Spleen (tissue), 11 donors: ENCODE measurements at regions not wholly inside any gene's neighbourhood (a gene's known extent, or its start where the extent isn't known, plus 50 kb on each side); places are given as distances from the start of the nearest gene placed in this dataset.

ENCODE experiments used
- DNase-seq: peaks from one replicate; pipeline ENCODE4 v3.0.0-alpha.2; 2020
- H3K27ac ChIP-seq, 8 donors: fragments of 200-600 bp; sonication (generic) in 7 of 8; 1 replicate in 4 of 8; 2 replicates in 4 of 8; pipeline versions ENCODE4 v1.5.0 to v1.8.0; 2016 to 2021; ENCODE audit warnings: inconsistent platforms in 4 of 8, mild to moderate bottlenecking in 4 of 8, moderate library complexity in 1 of 8
- H3K27me3 ChIP-seq, 7 donors: fragments of 200-600 bp; sonication (generic) in 6 of 7; replicated peaks in 1 of 7; 1 replicate in 4 of 7; 2 replicates in 3 of 7; pipeline versions ENCODE4 v1.5.0 to v1.8.0; 2016 to 2021; ENCODE audit warnings: inconsistent platforms in 3 of 7, mild to moderate bottlenecking in 1 of 7
- H3K36me3 ChIP-seq, 6 donors: fragments of 200-600 bp; sonication (generic) in 5 of 6; 1 replicate in 4 of 6; 2 replicates in 2 of 6; pipeline versions ENCODE4 v1.5.0 to v1.8.0; 2016 to 2021; ENCODE audit warnings: inconsistent platforms in 2 of 6
- H3K4me1 ChIP-seq, 6 donors: fragments of 200-600 bp; sonication (generic) in 5 of 6; 1 replicate in 3 of 6; 2 replicates in 3 of 6; pipeline versions ENCODE4 v1.5.0 to v1.8.0; 2016 to 2021; ENCODE audit warnings: inconsistent platforms in 3 of 6
- H3K4me3 ChIP-seq, 8 donors: fragments of 200-600 bp; sonication (generic) in 7 of 8; 1 replicate in 4 of 8; 2 replicates in 4 of 8; pipeline versions ENCODE4 v1.5.0 to v1.8.0; 2016 to 2021; ENCODE audit warnings: inconsistent platforms in 4 of 8, mild to moderate bottlenecking in 4 of 8, moderate library complexity in 2 of 8
- H3K9me3 ChIP-seq, 8 donors: fragments of 200-600 bp; sonication (generic) in 7 of 8; 1 replicate in 4 of 8; 2 replicates in 4 of 8; pipeline versions ENCODE4 v1.5.0 to v1.8.0; 2016 to 2021; ENCODE audit warnings: inconsistent platforms in 4 of 8
- POLR2A ChIP-seq, 3 donors: fragments of 450-650 bp; IDR thresholded peaks; one replicate each; pipeline ENCODE4 v1.5.1; 2017; ENCODE audit warnings: antibody characterized with exemption in 3 of 3, mild to moderate bottlenecking in 1 of 3
- POLR2AphosphoS5 ChIP-seq, 3 donors: sonication (generic); formaldehyde crosslinking; IDR thresholded peaks; one replicate each; pipeline ENCODE4 v1.5.1; 2017; ENCODE audit warnings: antibody characterized with exemption in 3 of 3
- WGBS, 5 donors: extraction: QIAGEN DNeasy Blood & Tissue Kit in 3 of 5; methylation state at CpG; one replicate each; pipeline versions ENCODE4 v1.1.5 to v1.1.7; 2013 to 2018; 5-methylcytosine and 5-hydroxymethylcytosine counted together
- intact Hi-C: fragments of 100-400 bp; cut with DNase I; formaldehyde crosslinking; loops from one replicate; pipeline ENCODE4 v1.15.0; 2023; ENCODE audit warnings: low total_unique reads
- TF ChIP-seq, protein P1 (sequence below), 11 experiments: fragments of 200-600 bp in 7 of 11; fragments of 450-650 bp in 4 of 11; sonication (generic) in 4 of 11; IDR thresholded peaks in 8 of 11; conservative IDR thresholded peaks in 3 of 11; 1 replicate in 7 of 11; 2 replicates in 4 of 11; pipeline versions ENCODE4 v1.4.0 to v1.8.0; 2016 to 2021; ENCODE audit warnings: antibody characterized with exemption in 11 of 11, inconsistent platforms in 4 of 11, mild to moderate bottlenecking in 1 of 11
- donor health status: healthy with polysubstance abuse.
- donor health status: DM: no; HTN: no; CAD: no; lungs with moderate emphysema.
- donor health status: DM: no; HTN: no; CAD: no.
- donor health status: Bipolar disorder and iron deficiency.
- donor health status: healthy.
- donor health status: DM: no; HTN: no; CAD: no.
- donor health status: DM: yes; HTN: yes; CAD: no.

- H3K4me1 ChIP-seq: no peaks in the 10 kb centered on the region
- H3K27me3 ChIP-seq: no peaks in the 10 kb centered on the region
- no peaks in the 10 kb centered on the region for H3K9me3 ChIP-seq
- intact Hi-C loops: no loop called here
- no peaks in the 10 kb centered on the region for H3K36me3 ChIP-seq
- no peak overlapping the region for H3K4me3 ChIP-seq
- WGBS, 5 donors: 94 to 100% (median 96%) methylated on average over 2 of the region's 2 CpGs
- TF ChIP-seq POLR2AphosphoS5 (IDR thresholded peaks at IDR 0.05) (no peak), POLR2A (IDR thresholded peaks at IDR 0.05) (no peak)
- TF ChIP-seq, protein P1, sequence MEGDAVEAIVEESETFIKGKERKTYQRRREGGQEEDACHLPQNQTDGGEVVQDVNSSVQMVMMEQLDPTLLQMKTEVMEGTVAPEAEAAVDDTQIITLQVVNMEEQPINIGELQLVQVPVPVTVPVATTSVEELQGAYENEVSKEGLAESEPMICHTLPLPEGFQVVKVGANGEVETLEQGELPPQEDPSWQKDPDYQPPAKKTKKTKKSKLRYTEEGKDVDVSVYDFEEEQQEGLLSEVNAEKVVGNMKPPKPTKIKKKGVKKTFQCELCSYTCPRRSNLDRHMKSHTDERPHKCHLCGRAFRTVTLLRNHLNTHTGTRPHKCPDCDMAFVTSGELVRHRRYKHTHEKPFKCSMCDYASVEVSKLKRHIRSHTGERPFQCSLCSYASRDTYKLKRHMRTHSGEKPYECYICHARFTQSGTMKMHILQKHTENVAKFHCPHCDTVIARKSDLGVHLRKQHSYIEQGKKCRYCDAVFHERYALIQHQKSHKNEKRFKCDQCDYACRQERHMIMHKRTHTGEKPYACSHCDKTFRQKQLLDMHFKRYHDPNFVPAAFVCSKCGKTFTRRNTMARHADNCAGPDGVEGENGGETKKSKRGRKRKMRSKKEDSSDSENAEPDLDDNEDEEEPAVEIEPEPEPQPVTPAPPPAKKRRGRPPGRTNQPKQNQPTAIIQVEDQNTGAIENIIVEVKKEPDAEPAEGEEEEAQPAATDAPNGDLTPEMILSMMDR (IDR thresholded peaks at IDR 0.05 in 8 of 11, conservative IDR thresholded peaks at IDR 0.05 in 3 of 11): no peak
- no peak for DNase-seq
- no peak overlapping the region for H3K27ac ChIP-seq
These were observed 222.2 kb upstream of the SERP2 start for GRCh38 chr13:44151474-44151873.

DNA sequence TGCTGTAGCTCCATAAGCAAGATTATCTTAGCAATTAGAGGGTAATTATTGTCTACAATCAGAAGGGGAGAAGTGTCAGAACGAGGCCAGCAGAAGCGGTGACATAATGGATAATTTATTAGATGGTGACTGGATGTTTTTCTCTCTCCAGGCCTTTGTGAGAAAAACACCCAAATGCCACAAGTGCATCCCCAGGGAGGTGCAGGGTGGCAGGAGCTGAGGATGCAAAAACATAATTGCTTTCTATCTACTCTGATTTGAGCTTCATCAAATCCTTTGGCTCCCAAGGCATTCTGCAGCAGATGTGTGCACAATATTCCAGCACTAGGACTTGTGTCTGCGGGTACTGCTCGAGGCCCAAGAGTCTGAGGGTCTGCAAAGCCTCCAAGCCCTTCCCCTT is 220.1 kb upstream of the SERP2 start:
- Histone ChIP-seq H3K4me3 (no peak overlapping the region), H3K9me3 (no peaks in the 10 kb centered on the region), H3K27ac (no peak overlapping the region), H3K36me3 (no peaks in the 10 kb centered on the region), H3K4me1 (no peaks in the 10 kb centered on the region), H3K27me3 (no peaks in the 10 kb centered on the region)
- no peak for TF ChIP-seq POLR2A (IDR thresholded peaks at IDR 0.05)
- TF ChIP-seq, protein P1 (IDR thresholded peaks at IDR 0.05 in 8 of 11, conservative IDR thresholded peaks at IDR 0.05 in 3 of 11): no peak
- no peak for TF ChIP-seq POLR2AphosphoS5 (IDR thresholded peaks at IDR 0.05)
- intact Hi-C loops: no loop called here
- WGBS, 5 donors: 82 to 97% (median 88%) methylated on average over 4 of the region's 4 CpGs
- no peak for DNase-seq

DNA sequence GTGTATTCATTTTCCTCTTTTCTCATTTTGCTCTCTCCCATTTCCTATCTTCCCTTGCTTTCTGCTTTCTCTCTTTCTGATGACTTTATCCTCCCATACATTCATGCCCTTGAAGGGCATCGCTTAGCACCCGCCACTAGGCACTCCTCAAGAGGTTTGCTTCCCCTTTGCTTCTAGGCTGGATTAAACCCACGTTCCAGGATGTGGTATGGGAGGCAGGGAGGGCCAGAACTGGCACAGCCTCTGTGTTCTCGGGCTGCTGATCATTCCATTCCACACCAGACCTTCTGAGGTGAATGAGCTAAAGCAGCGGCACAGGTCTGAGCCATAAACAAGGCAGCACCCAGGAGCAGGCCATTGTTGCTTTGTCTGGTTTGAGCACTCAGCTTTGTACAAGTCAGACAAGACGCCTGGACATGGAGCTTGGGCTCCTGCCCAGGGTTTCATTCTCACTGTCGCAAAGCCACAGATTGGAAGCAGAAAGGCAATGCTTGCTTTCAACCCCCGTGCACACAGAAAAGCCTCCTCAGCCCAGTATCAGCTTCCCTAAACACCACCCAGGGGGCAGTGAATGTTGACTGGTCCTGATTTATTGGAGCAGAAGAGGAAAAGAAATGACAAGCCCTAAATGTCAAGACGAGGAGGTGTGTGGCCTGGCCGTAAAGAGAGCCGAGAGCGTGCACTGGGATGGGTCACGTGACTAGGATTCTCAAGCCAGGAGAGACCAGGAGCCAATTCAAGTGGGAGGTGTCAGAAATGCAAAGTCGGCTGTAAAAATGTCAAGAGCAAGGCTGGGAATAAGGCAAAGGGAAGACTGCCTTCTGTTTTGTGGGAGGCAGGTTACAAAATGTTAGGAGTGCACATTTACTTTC is 218.0 kb upstream of the SERP2 start:
- Histone ChIP-seq H3K9me3 (no peaks in the 10 kb centered on the region), H3K4me1 (no peaks in the 10 kb centered on the region), H3K4me3 (no peak overlapping the region), H3K36me3 (no peaks in the 10 kb centered on the region), H3K27ac (no peak overlapping the region), H3K27me3 (no peaks in the 10 kb centered on the region)
- intact Hi-C loops: no loop called here
- no peak for DNase-seq
- WGBS, 5 donors: 44 to 56% (median 48%) methylated on average over 14 of the region's 14 CpGs
- TF ChIP-seq POLR2A (IDR thresholded peaks at IDR 0.05) (no peak), POLR2AphosphoS5 (IDR thresholded peaks at IDR 0.05) (no peak)
- TF ChIP-seq, protein P1 (IDR thresholded peaks at IDR 0.05 in 8 of 11, conservative IDR thresholded peaks at IDR 0.05 in 3 of 11): no peak

- no peak overlapping the region for H3K27ac ChIP-seq
- 69 to 93% (median 86%) methylated on average over 4 of the region's 4 CpGs for WGBS, 5 donors
- H3K36me3 ChIP-seq: no peaks in the 10 kb centered on the region
- H3K27me3 ChIP-seq: no peaks in the 10 kb centered on the region
- no peak for DNase-seq
- intact Hi-C loops: no loop called here
- TF ChIP-seq POLR2A (IDR thresholded peaks at IDR 0.05) (no peak), POLR2AphosphoS5 (IDR thresholded peaks at IDR 0.05) (no peak)
- TF ChIP-seq, protein P1 (IDR thresholded peaks at IDR 0.05 in 8 of 11, conservative IDR thresholded peaks at IDR 0.05 in 3 of 11): no peak
- H3K4me1 ChIP-seq: no peaks in the 10 kb centered on the region
- H3K9me3 ChIP-seq: no peaks in the 10 kb centered on the region
- H3K4me3 ChIP-seq: no peak overlapping the region
These were observed 217.3 kb upstream of the SERP2 start for GRCh38 chr13:44156294-44156658.
